Effector memory CD4-positive, alpha-beta T cell (primary cell): ENCODE measurements at regions not wholly inside any gene's neighbourhood (a gene's known extent, or its start where the extent isn't known, plus 50 kb on each side); places are given as distances from the start of the nearest gene placed in this dataset.

Source experiments
- DNase-seq, 3 donors: peaks; one replicate each; pipeline ENCODE4 v3.0.0-alpha.2; 2020
- H3K27ac ChIP-seq: 2 replicates; pipeline ENCODE4 v1.7.0; 2013; ENCODE audit warnings: mild to moderate bottlenecking, low read length, moderate library complexity; ENCODE audit not compliant: insufficient read depth, poor library complexity, severe bottlenecking
- H3K27me3 ChIP-seq: replicated peaks from 2 replicates; pipeline ENCODE4 v1.7.0; 2013; ENCODE audit warnings: mild to moderate bottlenecking, low read length; ENCODE audit not compliant: insufficient read depth, control insufficient read depth, poor library complexity, severe bottlenecking
- H3K36me3 ChIP-seq: 2 replicates; pipeline ENCODE4 v1.7.0; 2013; ENCODE audit warnings: mild to moderate bottlenecking, low read length, moderate library complexity; ENCODE audit not compliant: control insufficient read depth, insufficient read depth
- H3K4me1 ChIP-seq: 2 replicates; pipeline ENCODE4 v1.7.0; 2013; ENCODE audit warnings: low read length, mild to moderate bottlenecking; ENCODE audit not compliant: control insufficient read depth, insufficient read depth, poor library complexity, severe bottlenecking
- H3K4me3 ChIP-seq: 2 replicates; pipeline ENCODE4 v1.7.0; 2013; ENCODE audit warnings: low read length, low read depth, mild to moderate bottlenecking; ENCODE audit not compliant: insufficient read depth, poor library complexity, severe bottlenecking
- H3K9me3 ChIP-seq: 2 replicates; pipeline ENCODE4 v1.7.0; 2013; ENCODE audit warnings: mild to moderate bottlenecking, low read length, moderate library complexity; ENCODE audit not compliant: control insufficient read depth

- no peaks in the 10 kb centered on the region for H3K9me3 ChIP-seq
- no peak overlapping the region for H3K4me3 ChIP-seq
- H3K27ac ChIP-seq = no peak overlapping the region
Observed at GRCh38 chr5:124796495-124796894, 50.1 kb upstream of the ZNF608 start.

GRCh38 chr5:124797665-124798087, 51.2 kb upstream of the ZNF608 start:
- Histone ChIP-seq H3K36me3 (no peaks in the 10 kb centered on the region), H3K27me3 (peaks cover 3% of the 10 kb centered on the region), H3K9me3 (no peaks in the 10 kb centered on the region), H3K4me1 (no peaks in the 10 kb centered on the region), H3K27ac (no peak overlapping the region), H3K4me3 (no peak overlapping the region)
- DNase-seq = no peak

More at GRCh38 chr5:124796495-124796894, 50.1 kb upstream of the ZNF608 start:
- H3K27me3 ChIP-seq = no peaks in the 10 kb centered on the region
- H3K36me3 ChIP-seq = no peaks in the 10 kb centered on the region
- no peak for DNase-seq
- H3K4me1 ChIP-seq = no peaks in the 10 kb centered on the region

- Histone ChIP-seq H3K4me1 (no peaks in the 10 kb centered on the region), H3K4me3 (no peak overlapping the region), H3K27me3 (peaks cover 3% of the 10 kb centered on the region), H3K9me3 (no peaks in the 10 kb centered on the region), H3K36me3 (no peaks in the 10 kb centered on the region), H3K27ac (no peak overlapping the region)
- no peak for DNase-seq
Observed at GRCh38 chr5:124798890-124799289, 52.5 kb upstream of the ZNF608 start.

GRCh38 chr5:124801551-124801950, 55.1 kb upstream of the ZNF608 start:
- Histone ChIP-seq H3K27me3 (peaks cover 3% of the 10 kb centered on the region), H3K27ac (no peak overlapping the region), H3K4me3 (no peak overlapping the region), H3K9me3 (no peaks in the 10 kb centered on the region), H3K36me3 (no peaks in the 10 kb centered on the region), H3K4me1 (no peaks in the 10 kb centered on the region)
- no peak for DNase-seq

DNA sequence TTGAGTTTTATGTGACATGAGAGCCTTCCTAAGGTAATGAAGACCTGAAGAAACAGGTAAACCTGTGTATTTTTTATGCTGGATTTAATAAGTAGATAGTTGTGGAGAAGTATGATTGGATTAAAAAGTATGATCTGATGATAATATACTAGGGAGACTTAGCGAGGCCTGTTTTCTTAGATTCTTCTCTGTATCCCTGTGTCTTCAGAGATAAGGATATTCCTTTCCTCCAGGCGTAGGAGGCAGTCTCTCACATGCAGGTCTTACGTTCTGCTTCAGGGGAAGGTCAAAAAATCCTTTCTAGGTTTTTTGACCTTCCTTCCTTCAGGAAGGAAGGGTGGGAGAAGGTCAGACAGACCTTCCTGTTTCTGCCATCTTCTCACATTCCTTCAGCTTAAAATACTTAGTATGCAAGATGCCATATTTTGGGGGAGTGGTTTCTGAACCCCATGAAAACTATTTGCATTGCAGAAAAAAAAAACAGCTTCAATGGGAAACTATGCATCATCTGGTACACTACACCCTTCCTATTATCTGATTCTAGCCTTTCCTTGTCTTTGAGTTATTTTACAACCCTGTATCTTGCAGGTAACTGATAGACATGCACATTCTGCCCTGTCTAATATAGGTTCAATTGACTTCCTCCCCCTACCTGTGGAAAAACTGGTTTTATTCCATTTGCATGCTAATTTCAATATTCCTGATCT, 57.3 kb upstream of the ZNF608 start:
- Histone ChIP-seq H3K4me1 (no peaks in the 10 kb centered on the region), H3K27ac (no peak overlapping the region), H3K27me3 (peaks cover 3% of the 10 kb centered on the region), H3K36me3 (no peaks in the 10 kb centered on the region), H3K9me3 (no peaks in the 10 kb centered on the region), H3K4me3 (no peak overlapping the region)
- DNase-seq = no peak

GRCh38 chr5:124806026-124806372, 59.6 kb upstream of the ZNF608 start:
- Histone ChIP-seq H3K27ac (no peak overlapping the region), H3K27me3 (peaks cover 3% of the 10 kb centered on the region), H3K36me3 (no peaks in the 10 kb centered on the region), H3K4me1 (no peaks in the 10 kb centered on the region), H3K4me3 (no peak overlapping the region), H3K9me3 (no peaks in the 10 kb centered on the region)
- DNase-seq = no peak

- no peak overlapping the region for H3K4me3 ChIP-seq
- no peaks in the 10 kb centered on the region for H3K9me3 ChIP-seq
- DNase-seq = no peak
- H3K27me3 ChIP-seq = peaks cover 3% of the 10 kb centered on the region
- no peaks in the 10 kb centered on the region for H3K36me3 ChIP-seq
- no peaks in the 10 kb centered on the region for H3K4me1 ChIP-seq
- H3K27ac ChIP-seq = no peak overlapping the region
Observed at GRCh38 chr5:124806373-124807077, 60.1 kb upstream of the ZNF608 start.

DNA sequence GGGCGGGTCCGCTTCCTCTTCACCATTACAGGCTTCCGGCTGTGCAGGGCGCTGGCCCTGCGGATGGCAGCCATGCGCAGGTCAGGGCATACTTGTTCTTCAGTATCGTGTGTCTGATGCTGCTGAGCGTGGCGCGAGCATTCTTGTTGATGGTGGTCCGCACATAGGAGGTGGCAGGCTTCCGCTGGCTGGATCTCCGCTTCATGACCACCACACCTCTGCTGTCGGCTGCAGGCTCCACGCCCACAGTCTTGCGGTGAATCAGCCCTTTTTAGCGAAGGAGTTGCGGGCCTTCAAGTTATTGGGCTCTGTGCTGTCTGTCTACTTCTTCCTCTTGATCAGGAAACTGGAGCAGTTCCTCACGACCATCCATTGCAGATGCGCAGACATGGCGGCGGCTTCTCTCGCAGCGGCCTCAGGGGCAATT, 62.4 kb upstream of the ZNF608 start:
- Histone ChIP-seq H3K4me3 (no peak overlapping the region), H3K27ac (no peak overlapping the region), H3K9me3 (no peaks in the 10 kb centered on the region), H3K27me3 (no peaks in the 10 kb centered on the region), H3K36me3 (no peaks in the 10 kb centered on the region), H3K4me1 (no peaks in the 10 kb centered on the region)
- no peak for DNase-seq

DNA sequence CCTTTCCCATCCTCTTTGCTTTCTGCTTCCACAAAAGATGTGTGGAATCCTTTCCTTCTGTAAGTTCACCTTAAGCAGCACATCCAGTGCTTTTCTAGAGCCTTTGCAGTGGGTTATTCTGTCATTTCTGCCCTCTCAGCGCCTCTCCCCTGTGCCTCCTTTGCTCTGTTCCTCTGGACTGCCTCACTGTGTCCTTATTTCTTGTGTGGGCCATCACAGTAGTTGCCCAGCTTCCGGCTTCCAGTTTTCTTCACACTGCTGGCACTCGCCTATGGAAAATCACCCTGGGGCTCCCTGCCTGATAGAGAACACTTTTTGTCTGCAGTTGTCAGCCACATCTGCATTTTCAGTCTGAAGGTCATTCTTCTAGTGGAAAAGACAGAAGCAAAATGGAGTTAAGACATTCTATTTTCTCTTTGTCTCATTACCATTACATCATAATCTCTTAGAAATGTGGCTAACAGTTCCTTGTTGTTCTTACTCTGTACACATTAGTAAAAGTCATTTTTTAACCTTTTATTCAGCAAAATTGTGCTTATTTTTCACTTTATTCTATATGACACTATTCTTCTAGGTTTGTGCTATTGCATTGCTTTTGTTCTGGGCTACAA, 64.1 kb upstream of the ZNF608 start:
- DNase-seq = no peak
- H3K4me3 ChIP-seq = no peak overlapping the region
- H3K27me3 ChIP-seq = no peaks in the 10 kb centered on the region
- no peak overlapping the region for H3K27ac ChIP-seq
- H3K36me3 ChIP-seq = no peaks in the 10 kb centered on the region
- no peaks in the 10 kb centered on the region for H3K9me3 ChIP-seq
- H3K4me1 ChIP-seq = no peaks in the 10 kb centered on the region

DNA sequence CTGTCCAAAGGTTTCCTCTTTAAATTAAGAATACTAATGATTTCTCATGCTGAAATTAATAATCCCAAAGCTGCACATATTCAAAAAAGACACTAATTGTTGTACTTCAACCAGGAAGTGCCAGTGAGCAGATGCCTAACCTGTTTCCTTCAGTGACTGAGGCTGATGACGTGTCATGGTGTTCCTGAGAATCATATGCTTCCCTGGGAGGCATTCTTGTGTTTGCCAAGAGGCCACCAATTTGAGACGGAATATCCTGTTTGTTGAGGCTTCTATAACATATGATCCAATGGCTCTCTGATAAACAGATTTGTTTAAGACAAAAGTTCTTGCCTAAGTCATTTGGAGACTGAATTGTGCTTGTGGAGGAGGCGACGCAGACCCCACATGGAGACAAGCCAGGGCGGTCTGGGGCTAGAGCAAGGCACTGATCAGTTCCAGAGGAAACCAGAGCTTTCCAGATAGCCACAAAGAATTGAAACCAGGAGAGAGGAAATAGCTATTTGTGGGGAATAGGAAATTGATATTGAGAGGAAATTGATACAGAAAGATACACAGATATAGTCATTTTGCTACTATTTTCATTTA, 66.4 kb upstream of the ZNF608 start:
- H3K9me3 ChIP-seq = no peaks in the 10 kb centered on the region
- no peaks in the 10 kb centered on the region for H3K36me3 ChIP-seq
- no peak for DNase-seq
- H3K27ac ChIP-seq = no peak overlapping the region
- H3K27me3 ChIP-seq = no peaks in the 10 kb centered on the region
- H3K4me1 ChIP-seq = no peaks in the 10 kb centered on the region
- H3K4me3 ChIP-seq = no peak overlapping the region
